Endodermal cell (in vitro differentiated cells): ENCODE measurements at regions not wholly inside any gene's neighbourhood (a gene's known extent, or its start where the extent isn't known, plus 50 kb on each side); places are given as distances from the start of the nearest gene placed in this dataset.

ENCODE experiments used
- DNase-seq: peaks from one replicate; pipeline ENCODE4 v3.0.0-alpha.2; 2017
- H3K27ac ChIP-seq: 2 replicates; pipeline ENCODE4 v1.5.1; 2013; ENCODE audit warnings: mild to moderate bottlenecking, low read depth, low read length, moderate library complexity
- H3K27me3 ChIP-seq: 2 replicates; pipeline ENCODE4 v1.6.1; 2013; ENCODE audit warnings: mild to moderate bottlenecking, low read length, moderate library complexity; ENCODE audit not compliant: insufficient read depth, control insufficient read depth, poor library complexity, severe bottlenecking
- H3K36me3 ChIP-seq: 2 replicates; pipeline ENCODE4 v1.7.0; 2013; ENCODE audit warnings: mild to moderate bottlenecking, low read length, moderate library complexity; ENCODE audit not compliant: control insufficient read depth, insufficient read depth
- H3K4me1 ChIP-seq: one replicate; pipeline ENCODE4 v1.7.0; 2013; ENCODE audit warnings: low read length; ENCODE audit not compliant: control insufficient read depth, insufficient read depth
- H3K4me3 ChIP-seq: 2 replicates; pipeline ENCODE4 v1.5.1; 2013; ENCODE audit warnings: mild to moderate bottlenecking, low read length, moderate library complexity
- H3K9ac ChIP-seq: 2 replicates; pipeline ENCODE4 v1.6.1; 2013; ENCODE audit warnings: mild to moderate bottlenecking, low read length, moderate library complexity; ENCODE audit not compliant: poor library complexity, severe bottlenecking; ENCODE audit errors: extremely low read depth
- H3K9me3 ChIP-seq: 2 replicates; pipeline ENCODE4 v1.6.1; 2013; ENCODE audit warnings: mild to moderate bottlenecking, low read length, moderate library complexity; ENCODE audit not compliant: control insufficient read depth
- H3K27ac Mint-ChIP-seq: 2 replicates; pipeline ENCODE4 v1.8.0; 2020; ENCODE audit warnings: mixed read lengths
- H3K27me3 Mint-ChIP-seq: 2 replicates; pipeline ENCODE4 v1.8.0; 2021; ENCODE audit warnings: mild to moderate bottlenecking, mixed read lengths; ENCODE audit not compliant: insufficient read depth
- H3K36me3 Mint-ChIP-seq: 2 replicates; pipeline ENCODE4 v1.8.0; 2020; ENCODE audit warnings: low read depth, mixed read lengths
- H3K4me1 Mint-ChIP-seq: 2 replicates; pipeline ENCODE4 v1.8.0; 2020; ENCODE audit warnings: mixed read lengths
- H3K4me3 Mint-ChIP-seq: 2 replicates; pipeline ENCODE4 v1.8.0; 2020; ENCODE audit warnings: mild to moderate bottlenecking, moderate library complexity, mixed read lengths
- H3K9me3 Mint-ChIP-seq: 2 replicates; pipeline ENCODE4 v1.8.0; 2020; ENCODE audit warnings: mild to moderate bottlenecking, mixed read lengths
- CTCF ChIP-seq: fragments of 200-600 bp; sonication (generic); conservative IDR thresholded peaks from 2 replicates; pipeline ENCODE4 v1.5.0; 2021; ENCODE audit warnings: antibody characterized with exemption, mild to moderate bottlenecking
- WGBS, 2 experiments: methylation state at CpG; one replicate each; pipeline versions ENCODE4 v1.1.5 to v1.1.7; 2013; ENCODE audit warnings: missing lambda C conversion rate in 2 of 2, mixed read lengths in 1 of 2; ENCODE audit not compliant: insufficient coverage in 1 of 2, insufficient read length in 1 of 2; 5-methylcytosine and 5-hydroxymethylcytosine counted together

GRCh38 chr3:188090620-188091309, 63.2 kb upstream of the LPP start:
- 89 to 92% methylated on average over 10 of the region's 10 CpGs for WGBS, 2 experiments
- Histone ChIP-seq H3K9ac (no peak overlapping the region), H3K27ac (no peak overlapping the region), H3K36me3 (no peaks in the 10 kb centered on the region), H3K9me3 (no peaks in the 10 kb centered on the region), H3K4me1 (no peaks in the 10 kb centered on the region), H3K4me3 (no peak overlapping the region), H3K27me3 (peaks cover 5% of the 10 kb centered on the region)
- peaks cover 3% of the 10 kb centered on the region for H3K27me3 Mint-ChIP-seq
- H3K27ac Mint-ChIP-seq = no peak overlapping the region
- no peaks in the 10 kb centered on the region for H3K36me3 Mint-ChIP-seq
- H3K9me3 Mint-ChIP-seq = no peaks in the 10 kb centered on the region
- H3K4me3 Mint-ChIP-seq = no peak overlapping the region
- no peak for DNase-seq
- no peak for TF ChIP-seq CTCF
- H3K4me1 Mint-ChIP-seq = no peaks in the 10 kb centered on the region

GRCh38 chr3:188091746-188092145, 62.2 kb upstream of the LPP start:
- H3K27ac Mint-ChIP-seq = no peak overlapping the region
- WGBS, 2 experiments = 91 to 100% methylated on average over 1 to 2 of the region's 2 CpGs
- no peaks in the 10 kb centered on the region for H3K9me3 Mint-ChIP-seq
- Histone ChIP-seq H3K27me3 (peaks cover 5% of the 10 kb centered on the region), H3K9me3 (no peaks in the 10 kb centered on the region), H3K9ac (no peak overlapping the region), H3K27ac (no peak overlapping the region), H3K4me1 (no peaks in the 10 kb centered on the region), H3K4me3 (no peak overlapping the region), H3K36me3 (no peaks in the 10 kb centered on the region)
- no peaks in the 10 kb centered on the region for H3K36me3 Mint-ChIP-seq
- no peak overlapping the region for H3K4me3 Mint-ChIP-seq
- no peaks in the 10 kb centered on the region for H3K4me1 Mint-ChIP-seq
- no peak for TF ChIP-seq CTCF
- peaks cover 3% of the 10 kb centered on the region for H3K27me3 Mint-ChIP-seq
- no peak for DNase-seq

- TF ChIP-seq CTCF = no peak
- Mint-ChIP-seq H3K36me3 (no peaks in the 10 kb centered on the region), H3K27ac (no peak overlapping the region), H3K9me3 (no peaks in the 10 kb centered on the region), H3K4me3 (no peak overlapping the region), H3K27me3 (peaks cover 3% of the 10 kb centered on the region), H3K4me1 (no peaks in the 10 kb centered on the region)
- no peak overlapping the region for H3K9ac ChIP-seq
- H3K27me3 ChIP-seq = peaks cover 5% of the 10 kb centered on the region
- DNase-seq = no peak
- 83 to 96% methylated on average over 5 to 6 of the region's 6 CpGs for WGBS, 2 experiments
- H3K36me3 ChIP-seq = no peaks in the 10 kb centered on the region
- no peaks in the 10 kb centered on the region for H3K9me3 ChIP-seq
- no peak overlapping the region for H3K27ac ChIP-seq
- H3K4me3 ChIP-seq = no peak overlapping the region
- no peaks in the 10 kb centered on the region for H3K4me1 ChIP-seq
Observed at GRCh38 chr3:188092648-188093047, 61.3 kb upstream of the LPP start.
